ENCODE measurements at regions not wholly inside any gene's neighbourhood (a gene's known extent, or its start where the extent isn't known, plus 50 kb on each side); places are given as distances from the start of the nearest gene placed in this dataset.

DNA sequence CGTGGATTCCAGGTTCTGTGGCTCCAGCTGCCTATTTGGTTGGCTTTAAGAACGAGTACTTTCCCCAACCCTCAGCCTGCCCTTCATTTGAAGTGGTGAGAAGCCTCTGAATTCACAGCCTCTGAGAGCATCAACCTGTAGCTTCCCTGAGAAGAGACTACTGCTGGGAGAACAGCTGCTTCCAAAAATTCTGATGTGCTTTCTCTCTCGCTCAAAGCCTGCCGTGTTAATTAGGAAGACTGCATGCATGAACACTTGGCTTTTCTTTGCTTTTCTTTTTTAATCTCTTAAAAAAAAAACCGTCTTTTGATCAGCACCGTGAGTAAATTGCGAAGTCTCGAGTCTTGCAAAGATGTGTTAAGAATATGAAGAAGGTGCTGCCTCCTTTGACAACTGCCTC lies 153.4 kb upstream of the MAP1B start:
- TF ChIP-seq, protein P1, sequence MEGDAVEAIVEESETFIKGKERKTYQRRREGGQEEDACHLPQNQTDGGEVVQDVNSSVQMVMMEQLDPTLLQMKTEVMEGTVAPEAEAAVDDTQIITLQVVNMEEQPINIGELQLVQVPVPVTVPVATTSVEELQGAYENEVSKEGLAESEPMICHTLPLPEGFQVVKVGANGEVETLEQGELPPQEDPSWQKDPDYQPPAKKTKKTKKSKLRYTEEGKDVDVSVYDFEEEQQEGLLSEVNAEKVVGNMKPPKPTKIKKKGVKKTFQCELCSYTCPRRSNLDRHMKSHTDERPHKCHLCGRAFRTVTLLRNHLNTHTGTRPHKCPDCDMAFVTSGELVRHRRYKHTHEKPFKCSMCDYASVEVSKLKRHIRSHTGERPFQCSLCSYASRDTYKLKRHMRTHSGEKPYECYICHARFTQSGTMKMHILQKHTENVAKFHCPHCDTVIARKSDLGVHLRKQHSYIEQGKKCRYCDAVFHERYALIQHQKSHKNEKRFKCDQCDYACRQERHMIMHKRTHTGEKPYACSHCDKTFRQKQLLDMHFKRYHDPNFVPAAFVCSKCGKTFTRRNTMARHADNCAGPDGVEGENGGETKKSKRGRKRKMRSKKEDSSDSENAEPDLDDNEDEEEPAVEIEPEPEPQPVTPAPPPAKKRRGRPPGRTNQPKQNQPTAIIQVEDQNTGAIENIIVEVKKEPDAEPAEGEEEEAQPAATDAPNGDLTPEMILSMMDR (IDR thresholded peaks at IDR 0.05), result no peak
- TF ChIP-seq, protein P2, sequence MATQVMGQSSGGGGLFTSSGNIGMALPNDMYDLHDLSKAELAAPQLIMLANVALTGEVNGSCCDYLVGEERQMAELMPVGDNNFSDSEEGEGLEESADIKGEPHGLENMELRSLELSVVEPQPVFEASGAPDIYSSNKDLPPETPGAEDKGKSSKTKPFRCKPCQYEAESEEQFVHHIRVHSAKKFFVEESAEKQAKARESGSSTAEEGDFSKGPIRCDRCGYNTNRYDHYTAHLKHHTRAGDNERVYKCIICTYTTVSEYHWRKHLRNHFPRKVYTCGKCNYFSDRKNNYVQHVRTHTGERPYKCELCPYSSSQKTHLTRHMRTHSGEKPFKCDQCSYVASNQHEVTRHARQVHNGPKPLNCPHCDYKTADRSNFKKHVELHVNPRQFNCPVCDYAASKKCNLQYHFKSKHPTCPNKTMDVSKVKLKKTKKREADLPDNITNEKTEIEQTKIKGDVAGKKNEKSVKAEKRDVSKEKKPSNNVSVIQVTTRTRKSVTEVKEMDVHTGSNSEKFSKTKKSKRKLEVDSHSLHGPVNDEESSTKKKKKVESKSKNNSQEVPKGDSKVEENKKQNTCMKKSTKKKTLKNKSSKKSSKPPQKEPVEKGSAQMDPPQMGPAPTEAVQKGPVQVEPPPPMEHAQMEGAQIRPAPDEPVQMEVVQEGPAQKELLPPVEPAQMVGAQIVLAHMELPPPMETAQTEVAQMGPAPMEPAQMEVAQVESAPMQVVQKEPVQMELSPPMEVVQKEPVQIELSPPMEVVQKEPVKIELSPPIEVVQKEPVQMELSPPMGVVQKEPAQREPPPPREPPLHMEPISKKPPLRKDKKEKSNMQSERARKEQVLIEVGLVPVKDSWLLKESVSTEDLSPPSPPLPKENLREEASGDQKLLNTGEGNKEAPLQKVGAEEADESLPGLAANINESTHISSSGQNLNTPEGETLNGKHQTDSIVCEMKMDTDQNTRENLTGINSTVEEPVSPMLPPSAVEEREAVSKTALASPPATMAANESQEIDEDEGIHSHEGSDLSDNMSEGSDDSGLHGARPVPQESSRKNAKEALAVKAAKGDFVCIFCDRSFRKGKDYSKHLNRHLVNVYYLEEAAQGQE (IDR thresholded peaks at IDR 0.05), result no peak
- TF ChIP-seq CHD2 (IDR thresholded peaks at IDR 0.05; ENCODE audit: low read length, partially characterized antibody) (no peak), POLR2A (IDR thresholded peaks at IDR 0.05; ENCODE audit: low read length) (no peak), JUNB (IDR thresholded peaks at IDR 0.05) (no peak), EHMT2 (IDR thresholded peaks at IDR 0.05; ENCODE audit: low read depth) (no peak), RFX5 (IDR thresholded peaks at IDR 0.05) (no peak), ESRRA (IDR thresholded peaks at IDR 0.05; ENCODE audit: borderline replicate concordance, low read length) (no peak), ELK1 (IDR thresholded peaks at IDR 0.05; ENCODE audit: low read depth, low read length) (no peak), BCL3 (IDR thresholded peaks at IDR 0.05) (no peak), MYC (IDR thresholded peaks at IDR 0.05; ENCODE audit: borderline replicate concordance, low read length) (no peak), NR3C1 (IDR thresholded peaks at IDR 0.05) (no peak)
- TF ChIP-seq, protein P3, sequence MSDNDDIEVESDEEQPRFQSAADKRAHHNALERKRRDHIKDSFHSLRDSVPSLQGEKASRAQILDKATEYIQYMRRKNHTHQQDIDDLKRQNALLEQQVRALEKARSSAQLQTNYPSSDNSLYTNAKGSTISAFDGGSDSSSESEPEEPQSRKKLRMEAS (IDR thresholded peaks at IDR 0.05), result no peak

Data from A549 (cell line).